ENCODE measurements at regions not wholly inside any gene's neighbourhood (a gene's known extent, or its start where the extent isn't known, plus 50 kb on each side); places are given as distances from the start of the nearest gene placed in this dataset.

DNA sequence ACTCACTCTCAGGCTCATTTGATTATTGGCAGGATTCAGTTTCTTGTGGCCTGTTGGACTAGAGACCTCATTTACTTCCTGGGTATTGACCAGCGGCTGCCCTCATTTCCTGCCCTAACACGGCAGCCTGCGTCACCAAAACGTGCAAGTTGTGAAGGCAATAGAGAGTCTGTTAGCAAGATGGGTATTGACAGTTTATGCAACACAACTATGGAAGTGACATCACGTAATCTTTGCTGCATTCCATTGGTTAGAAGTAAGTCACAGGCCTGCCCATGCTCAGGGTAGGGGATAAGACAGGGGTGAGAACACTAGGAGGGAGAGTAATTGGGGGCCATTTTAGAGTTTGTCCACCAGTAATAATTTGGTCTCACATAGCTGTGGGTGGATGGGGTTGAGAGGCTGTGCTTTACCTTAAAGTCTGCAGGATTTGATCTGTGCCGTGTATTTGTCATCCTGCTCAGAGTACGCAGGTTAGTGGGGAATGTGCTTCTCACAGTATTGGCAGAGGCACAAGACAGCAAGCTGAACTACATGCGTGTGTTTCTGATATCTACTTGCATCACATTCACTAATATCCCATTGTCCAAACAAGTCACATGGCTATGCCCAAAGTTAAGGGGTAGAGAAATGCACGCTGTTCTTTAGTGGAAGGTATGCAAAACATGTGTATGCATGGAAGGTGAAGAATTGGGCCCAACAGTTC lies 83.3 kb downstream of the EDEM1 start:
- in situ Hi-C loops (cut with MboI; ENCODE audit: low sequenced_read_pairs) = no loop called here

DNA sequence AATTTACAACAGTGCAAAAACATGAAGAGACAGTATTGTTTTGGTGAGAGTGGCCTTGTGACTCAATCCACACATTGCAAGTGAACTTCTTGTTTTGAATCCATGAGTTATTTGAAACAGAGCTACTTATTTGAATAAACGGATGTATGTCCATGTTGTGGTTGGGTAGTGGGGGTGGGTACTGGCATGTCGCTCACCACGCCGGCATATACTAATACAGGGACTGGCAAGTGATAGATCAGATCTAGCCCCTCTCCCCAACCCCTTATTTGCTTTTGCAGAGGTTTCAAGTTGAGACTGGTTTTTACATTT lies 83.8 kb downstream of the EDEM1 start:
- in situ Hi-C loops (cut with MboI; ENCODE audit: low sequenced_read_pairs) = no loop called here

DNA sequence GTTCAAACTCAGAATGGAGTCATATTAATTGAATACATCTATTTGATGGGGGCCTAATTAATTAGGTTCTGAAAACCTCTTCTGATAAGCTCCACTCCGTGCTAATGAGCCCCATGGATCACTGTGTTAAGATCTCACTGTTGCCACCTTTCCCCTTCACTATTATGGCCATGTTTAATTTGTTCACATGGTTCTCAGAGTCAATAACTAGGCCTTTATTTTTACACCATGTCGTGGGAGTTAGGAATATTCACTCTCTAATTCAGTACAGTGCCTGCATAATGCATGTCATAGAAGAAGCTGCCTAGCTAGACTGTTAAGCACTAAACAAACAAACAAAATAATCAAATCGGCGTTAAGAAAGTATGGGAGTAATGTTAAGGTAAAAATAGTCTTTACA lies 84.9 kb downstream of the EDEM1 start:
- in situ Hi-C loops (cut with MboI; ENCODE audit: low sequenced_read_pairs) = no loop called here

DNA sequence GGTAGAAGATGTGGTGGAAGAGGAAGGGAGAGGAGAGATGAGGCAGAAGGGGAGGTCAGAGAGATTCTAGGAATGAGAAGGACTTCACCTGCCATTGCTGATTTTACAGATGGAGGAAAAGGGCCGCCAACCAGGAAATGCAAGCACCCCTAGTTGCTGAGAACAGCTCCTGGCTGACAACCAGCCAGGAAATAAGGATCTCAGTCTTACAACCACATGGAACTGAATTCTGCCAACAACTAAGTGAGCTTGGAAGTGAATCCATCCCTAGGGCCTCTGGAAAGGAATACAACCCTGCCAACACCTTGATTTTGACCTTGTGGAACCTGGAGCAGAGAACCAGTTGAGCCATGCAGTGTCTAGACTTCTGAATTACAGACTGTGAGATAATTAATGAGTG lies 86.6 kb downstream of the EDEM1 start:
- in situ Hi-C loops (cut with MboI; ENCODE audit: low sequenced_read_pairs) = no loop called here

DNA sequence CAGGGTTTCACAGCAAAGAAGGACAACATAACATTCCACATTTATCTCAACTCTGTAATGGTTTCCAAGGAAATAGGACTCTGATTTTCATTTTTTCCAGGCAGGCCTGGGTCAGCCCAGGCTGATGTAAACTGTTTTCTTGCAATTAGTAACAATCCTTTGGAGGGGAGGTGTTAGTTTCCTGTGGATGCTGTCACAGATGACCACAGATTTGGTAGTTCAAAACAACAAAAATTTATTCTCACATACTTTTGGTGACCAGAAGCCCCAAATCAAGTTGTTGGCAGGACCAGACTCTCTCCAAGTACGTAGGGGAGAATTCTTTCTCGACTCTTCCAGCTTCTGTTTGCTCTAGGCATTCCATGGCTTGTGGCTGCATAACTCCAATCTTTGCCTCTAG lies 88.0 kb downstream of the EDEM1 start:
- in situ Hi-C loops (cut with MboI; ENCODE audit: low sequenced_read_pairs) = no loop called here

DNA sequence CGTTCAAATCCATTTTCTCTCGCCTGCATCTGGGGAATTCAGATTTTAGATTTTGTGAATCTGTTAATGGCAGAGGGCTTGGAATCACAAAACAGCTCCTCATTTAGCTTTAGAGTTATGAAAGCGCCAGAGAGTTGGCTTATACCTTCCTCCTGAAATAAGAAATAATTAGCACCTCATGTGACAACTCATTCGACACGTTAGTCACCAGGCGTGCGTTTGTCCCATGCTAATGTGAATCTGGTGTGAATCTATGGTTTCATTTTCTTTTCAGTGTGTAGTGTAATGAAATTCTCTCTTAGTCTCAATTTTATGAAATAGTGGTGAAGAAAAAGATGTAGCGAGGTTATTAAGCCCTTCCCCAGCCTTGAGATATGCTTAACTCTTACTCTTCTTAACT lies 89.4 kb downstream of the EDEM1 start:
- in situ Hi-C loops (cut with MboI; ENCODE audit: low sequenced_read_pairs) = no loop called here

DNA sequence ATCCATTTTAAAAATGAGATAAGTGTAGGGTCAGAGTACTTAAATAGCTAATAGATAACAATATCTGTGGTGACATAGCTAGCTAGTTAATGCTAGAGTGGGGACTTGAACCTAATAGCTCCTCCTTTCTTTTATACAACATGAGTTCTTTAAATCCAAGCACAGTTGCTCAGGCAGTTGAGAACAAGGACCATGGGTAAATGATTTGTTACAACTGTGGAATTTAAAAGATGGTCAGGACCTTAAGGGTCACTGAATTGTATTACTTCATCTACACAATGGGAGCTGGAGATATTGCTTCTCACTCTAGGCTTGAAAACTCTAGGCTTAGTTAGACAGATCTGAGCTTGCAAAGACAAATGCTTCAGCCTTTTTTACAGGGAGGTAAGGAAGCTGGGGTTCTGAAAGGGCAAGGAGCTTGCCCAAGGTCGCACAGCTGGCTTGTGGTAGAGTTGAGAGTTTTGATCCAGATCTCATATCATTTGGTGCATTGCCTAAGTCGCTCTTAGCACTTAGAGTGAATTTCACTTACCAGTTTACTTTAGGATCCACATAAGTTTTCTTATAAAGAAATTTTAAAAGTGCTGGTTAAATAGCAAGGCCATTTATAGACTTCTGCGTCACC lies 90.2 kb downstream of the EDEM1 start:
- in situ Hi-C loops (cut with MboI; ENCODE audit: low sequenced_read_pairs) = no loop called here

DNA sequence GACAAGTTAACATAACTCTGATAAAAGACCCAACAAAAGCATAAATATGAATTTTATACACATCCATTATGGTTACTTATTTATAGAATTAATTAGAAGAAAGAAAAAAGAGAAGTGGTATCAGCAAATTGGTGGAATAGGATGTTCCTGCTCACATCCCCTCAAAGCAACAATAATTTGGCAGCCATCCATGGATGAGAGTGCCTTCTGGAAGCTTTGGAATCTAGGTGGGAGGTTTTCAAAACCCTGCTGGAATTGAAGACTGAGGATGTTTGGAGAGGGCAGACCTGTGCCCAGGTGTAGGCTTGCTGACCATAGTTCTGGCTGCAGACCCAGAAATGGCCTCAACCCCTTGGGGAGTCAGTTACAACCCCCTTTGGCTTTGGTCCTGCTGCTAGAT lies 91.2 kb downstream of the EDEM1 start:
- in situ Hi-C loops (cut with MboI; ENCODE audit: low sequenced_read_pairs) = no loop called here

DNA sequence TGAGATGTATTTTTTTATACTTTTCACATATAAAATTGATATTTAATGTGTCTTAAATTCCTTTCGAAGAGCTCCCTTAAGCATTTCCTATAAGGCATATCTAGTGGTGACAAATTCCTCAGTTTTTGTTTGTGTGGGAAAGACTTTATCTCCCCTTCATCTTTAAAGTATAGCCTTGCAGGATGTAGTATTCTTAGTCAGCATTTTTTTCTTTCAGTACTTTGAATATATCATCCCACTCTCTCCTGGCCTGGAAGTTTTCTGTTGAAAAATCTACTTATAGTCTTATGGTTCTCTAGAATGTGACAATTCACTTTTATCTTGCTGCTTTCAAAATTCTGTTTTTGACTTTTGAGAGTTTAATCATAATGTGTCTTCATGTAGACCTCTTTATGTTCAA lies 95.2 kb downstream of the EDEM1 start:
- in situ Hi-C loops (cut with MboI; ENCODE audit: low sequenced_read_pairs) = no loop called here

DNA sequence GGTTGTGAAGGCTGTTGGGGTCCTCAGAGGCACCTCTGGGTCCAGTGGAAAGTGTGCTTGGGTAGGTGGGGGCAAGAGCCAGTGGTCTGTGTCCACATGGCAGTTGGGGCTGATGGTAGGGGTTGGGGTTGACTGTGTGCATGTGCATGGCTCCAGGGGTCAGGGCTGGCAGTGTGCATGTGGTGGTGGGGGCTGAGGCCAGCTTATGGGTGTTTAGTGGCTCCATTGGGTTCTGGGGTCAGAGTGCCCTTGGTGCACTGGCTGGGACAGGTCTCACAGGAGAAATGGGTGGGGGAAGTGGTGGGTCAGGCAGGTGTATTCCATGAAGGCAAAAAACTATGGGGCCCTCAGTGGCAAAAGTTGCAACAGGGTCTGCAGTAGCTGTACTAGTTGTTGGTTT lies 97.9 kb downstream of the EDEM1 start:
- in situ Hi-C loops (cut with MboI; ENCODE audit: low sequenced_read_pairs) = no loop called here

DNA sequence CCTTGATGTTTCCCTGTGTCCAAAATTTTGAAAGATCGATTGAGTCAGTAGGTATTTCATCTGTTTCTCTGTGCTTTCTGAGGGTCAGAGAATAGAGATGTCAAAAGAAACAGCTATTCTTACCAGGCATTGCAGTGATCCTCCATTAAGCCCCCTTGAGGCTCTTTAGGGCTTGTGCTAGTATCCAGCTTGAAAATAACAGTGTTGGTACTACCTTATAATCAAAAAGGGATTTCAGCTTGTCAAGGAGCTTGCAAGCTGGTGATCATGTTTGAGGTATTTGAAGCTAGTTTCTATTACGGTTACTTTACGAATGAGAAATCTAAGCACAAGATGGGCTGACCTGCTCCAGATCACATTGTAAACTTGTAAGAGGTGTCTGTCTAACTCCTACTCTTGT lies 103.4 kb downstream of the EDEM1 start:
- in situ Hi-C loops (cut with MboI; ENCODE audit: low sequenced_read_pairs) = no loop called here

DNA sequence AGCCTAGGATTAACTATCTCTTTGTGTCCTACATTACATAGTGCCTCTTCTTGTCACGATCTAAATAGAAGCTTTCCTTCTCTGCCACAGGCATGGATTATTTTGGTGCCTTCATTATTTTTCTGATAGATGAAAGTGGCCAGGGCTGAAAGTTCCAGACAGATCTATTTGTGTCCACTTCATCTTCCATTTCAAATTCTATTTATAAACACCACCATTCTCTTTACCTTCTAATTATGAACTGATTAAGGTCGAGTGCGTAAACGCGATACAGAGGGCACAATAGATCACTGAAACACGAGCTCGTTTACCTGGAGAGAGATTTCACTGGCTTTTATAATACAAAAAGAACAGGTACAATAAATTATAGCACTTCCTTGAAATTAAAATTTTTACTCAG lies 105.0 kb downstream of the EDEM1 start:
- in situ Hi-C loops (cut with MboI; ENCODE audit: low sequenced_read_pairs) = no loop called here

DNA sequence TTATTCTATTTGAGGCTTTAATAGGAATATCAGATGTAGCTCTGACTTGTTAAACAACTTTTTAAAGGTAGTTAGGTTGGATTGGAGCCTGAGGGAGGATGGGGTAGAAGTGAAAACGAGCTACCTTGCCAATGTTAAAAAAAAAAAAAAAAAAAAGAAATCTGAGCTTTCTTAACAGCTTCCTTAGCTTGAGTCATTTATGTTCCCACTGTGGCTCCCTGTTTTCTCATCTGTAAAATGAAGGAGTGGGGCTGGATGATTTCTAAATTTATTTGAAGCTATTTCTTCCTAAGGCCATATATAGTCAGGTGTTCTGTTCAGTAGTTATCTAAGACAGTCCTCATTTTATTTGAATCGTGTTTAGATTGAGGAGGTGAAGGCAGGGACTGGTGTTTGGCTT lies 105.7 kb downstream of the EDEM1 start:
- in situ Hi-C loops (cut with MboI; ENCODE audit: low sequenced_read_pairs) = no loop called here

DNA sequence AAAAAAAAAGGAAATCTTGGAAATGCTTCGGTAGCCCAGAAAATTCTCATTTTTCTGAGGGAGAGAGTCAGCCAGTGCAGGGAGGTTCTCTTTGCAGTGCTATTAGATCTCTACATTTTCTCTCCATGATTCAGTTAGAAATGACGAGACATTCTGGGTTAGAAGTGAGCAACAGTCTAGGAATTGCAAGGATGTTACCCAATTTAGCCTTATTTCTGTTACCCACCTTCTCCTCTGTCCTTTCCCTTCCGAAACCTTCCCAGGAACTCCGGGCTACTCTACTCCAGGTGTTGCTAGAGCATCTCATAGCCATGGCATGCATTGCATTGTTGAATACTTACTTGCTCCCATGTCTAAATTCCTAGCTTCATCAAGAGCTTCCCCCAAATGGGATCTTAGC lies 106.8 kb downstream of the EDEM1 start:
- in situ Hi-C loops (cut with MboI; ENCODE audit: low sequenced_read_pairs) = no loop called here

DNA sequence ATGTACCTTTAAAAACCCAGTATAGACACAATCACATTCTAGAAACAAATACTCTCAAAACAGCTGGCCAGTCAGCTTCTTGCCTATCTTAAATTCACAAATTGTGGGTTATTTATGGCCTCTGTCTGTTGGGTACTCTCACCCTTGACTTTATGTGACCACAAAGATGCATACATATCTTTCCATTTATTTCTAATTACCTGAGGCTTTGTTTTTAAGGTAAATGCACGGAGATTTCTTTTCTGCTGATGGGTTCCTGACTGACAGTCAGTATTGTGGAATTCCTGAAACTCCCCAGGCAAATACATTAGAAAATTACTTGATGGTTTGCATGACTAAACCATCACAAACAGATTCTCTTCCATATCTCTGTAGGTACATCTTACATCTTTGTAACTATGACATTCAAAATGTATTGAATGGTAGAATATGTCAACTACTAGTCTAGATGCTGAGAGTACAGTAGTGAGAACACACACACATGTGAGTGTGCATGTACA lies 107.7 kb downstream of the EDEM1 start:
- in situ Hi-C loops (cut with MboI; ENCODE audit: low sequenced_read_pairs) = no loop called here

DNA sequence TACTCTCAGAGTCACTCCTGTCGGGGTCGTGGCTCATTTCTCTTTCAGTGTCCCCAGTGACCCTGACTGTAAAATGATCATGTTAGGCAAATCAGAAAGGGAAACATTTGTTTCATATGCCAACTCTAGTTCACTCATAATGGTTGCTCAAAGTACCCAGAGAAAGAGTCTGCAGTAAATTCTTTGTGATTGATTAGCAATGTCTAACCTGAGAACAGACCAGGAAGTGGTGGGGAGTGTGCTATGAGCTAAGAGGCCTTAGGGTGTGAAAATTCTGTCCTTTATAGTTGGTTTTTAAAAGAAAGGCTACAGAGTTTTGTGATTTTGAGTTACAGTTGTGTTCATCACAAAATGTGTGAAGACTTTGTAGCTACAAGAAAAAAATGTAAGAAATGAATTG lies 108.9 kb downstream of the EDEM1 start:
- in situ Hi-C loops (cut with MboI; ENCODE audit: low sequenced_read_pairs) = no loop called here

DNA sequence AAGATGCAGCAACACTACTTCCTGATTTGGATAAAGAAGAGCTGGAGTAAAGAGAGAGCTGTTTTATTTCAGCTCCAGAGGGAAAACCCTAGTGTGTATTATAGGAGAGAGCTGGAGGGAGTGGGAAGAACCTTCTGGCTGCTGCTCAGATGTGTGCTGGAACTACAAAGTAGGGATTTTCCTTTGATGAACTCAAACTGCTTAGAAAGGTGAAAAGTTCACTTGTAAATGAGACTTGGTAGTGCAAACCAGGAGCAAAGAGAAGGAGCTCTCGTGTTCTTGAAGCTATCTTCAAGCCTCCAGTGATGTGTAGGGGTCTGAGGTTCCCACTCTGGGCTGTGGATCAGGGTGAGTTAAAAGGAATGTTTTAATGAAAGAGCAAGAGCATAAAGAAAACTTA lies 110.4 kb downstream of the EDEM1 start:
- in situ Hi-C loops (cut with MboI; ENCODE audit: low sequenced_read_pairs) = no loop called here

DNA sequence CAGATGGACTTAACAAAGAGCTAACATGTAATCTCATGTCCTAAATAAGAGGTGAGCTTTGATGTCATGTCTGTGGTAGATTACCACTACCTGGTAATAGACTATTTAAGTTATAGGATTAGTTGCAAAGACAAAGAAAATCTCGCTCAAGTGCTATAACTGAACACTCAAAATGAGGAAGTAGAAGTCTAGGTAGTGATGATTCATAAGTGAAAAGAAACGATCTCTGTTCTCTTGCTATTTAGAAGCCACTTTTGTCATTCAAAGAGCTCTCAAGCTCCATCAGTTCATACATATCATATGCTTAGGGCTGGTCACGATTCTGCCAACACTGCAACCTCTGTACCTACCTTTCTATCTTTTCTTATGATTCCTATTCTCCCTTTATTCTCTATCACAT lies 110.9 kb downstream of the EDEM1 start:
- in situ Hi-C loops (cut with MboI; ENCODE audit: low sequenced_read_pairs) = no loop called here

DNA sequence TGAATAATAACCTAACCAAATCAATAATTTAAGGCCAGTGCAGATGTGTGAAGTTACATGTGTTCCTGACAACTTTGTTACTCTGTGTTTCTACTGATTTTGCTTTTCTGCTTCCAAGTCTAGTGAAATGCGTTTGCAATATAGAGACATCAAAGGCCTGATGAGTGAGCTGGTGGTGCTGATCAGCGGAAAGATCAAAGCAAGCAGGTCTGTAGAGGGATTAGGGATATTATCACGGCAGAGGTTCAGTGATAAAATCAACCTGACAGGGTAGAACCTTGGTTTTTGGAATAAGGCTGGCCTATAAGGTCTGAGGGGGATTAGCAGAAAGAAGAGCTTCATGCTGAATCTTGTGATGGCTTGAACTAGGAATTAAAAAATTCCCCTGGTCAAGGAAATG lies 111.7 kb downstream of the EDEM1 start:
- in situ Hi-C loops (cut with MboI; ENCODE audit: low sequenced_read_pairs) = no loop called here

DNA sequence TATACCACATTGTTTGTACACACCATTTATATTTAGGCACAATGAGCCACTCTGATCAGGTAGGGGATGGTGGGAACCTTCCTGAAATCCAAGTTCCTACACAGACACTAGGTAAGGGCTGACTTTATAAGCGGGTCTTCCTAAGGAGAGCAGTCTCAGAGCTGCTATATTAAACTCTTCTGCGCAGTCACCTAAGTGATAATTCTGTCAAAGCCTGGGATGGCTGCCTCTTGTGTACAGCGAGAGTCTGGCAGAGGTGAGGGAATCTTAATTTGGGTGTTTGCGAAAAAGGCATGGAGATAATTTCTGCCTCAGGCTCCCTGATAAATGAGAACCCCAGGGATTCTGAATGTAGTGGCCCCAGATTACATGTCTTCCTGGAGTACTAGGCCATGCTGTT lies 113.1 kb downstream of the EDEM1 start:
- in situ Hi-C loops (cut with MboI; ENCODE audit: low sequenced_read_pairs) = loop anchor here (25.0 kb wide), 1 partner anchor 1487 kb away; no protein-coding TSS in a partner anchor

DNA sequence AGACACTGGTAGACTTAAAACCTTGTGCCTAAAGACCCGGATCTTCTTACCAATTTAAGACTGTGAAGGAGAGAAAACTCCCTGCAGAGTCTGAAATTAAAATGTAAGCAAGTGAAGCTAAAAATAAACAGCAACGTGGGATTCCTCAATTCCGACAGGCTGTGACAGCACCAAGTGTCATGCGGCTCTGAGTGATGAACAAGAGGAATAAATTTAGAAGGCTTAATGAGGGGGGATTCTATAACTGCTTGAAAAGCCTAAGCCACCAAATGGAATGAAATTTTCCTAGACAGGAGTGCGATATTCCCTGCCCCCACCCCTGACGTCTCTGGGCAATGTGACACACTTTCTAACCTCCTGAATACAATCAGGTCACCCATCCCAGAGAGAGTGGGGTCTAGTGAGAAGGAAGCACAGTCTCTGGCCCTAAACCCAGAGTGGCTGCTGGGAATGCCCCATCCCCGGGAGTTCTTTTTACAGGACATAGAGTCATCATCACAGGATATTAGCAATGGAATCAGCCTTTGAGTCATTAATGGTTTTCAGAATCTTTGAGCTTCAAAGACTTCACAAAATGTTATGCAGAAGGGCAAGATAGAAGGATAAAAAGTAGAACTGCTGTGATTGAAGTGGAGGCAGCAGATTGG lies 114.3 kb downstream of the EDEM1 start:
- in situ Hi-C loops (cut with MboI; ENCODE audit: low sequenced_read_pairs) = loop anchor here (25.0 kb wide), 1 partner anchor 1486 kb away; no protein-coding TSS in a partner anchor

DNA sequence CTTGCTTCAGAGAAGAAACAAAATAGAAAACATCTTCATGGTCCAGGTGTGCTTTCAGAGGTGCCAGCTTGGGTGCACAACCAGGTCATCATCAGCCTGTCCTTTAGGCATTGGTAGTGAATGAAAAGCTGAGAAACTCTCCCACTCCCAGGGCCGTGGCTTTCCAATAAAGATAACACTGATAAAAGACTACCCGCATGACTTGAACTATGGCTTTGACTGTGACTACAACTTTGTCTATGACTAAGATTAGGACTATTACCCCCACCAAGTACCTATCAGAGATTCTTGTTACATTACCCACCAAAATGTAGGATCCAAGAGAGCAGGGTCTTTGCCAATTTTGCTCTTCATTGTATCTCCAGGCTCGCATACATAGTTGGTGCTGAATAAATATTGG lies 115.2 kb downstream of the EDEM1 start:
- in situ Hi-C loops (cut with MboI; ENCODE audit: low sequenced_read_pairs) = loop anchor here (25.0 kb wide), 1 partner anchor 1485 kb away; no protein-coding TSS in a partner anchor
